H1 (cell line): ENCODE measurements at regions not wholly inside any gene's neighbourhood (a gene's known extent, or its start where the extent isn't known, plus 50 kb on each side); places are given as distances from the start of the nearest gene placed in this dataset.

Source experiments
- CREB1 ChIP-seq: IDR thresholded peaks from 2 replicates; pipeline ENCODE4 v1.6.1; 2012; ENCODE audit warnings: inconsistent platforms
- EP300 ChIP-seq, 2 experiments: IDR thresholded peaks; 1 replicate in 1 of 2; 2 replicates in 1 of 2; pipeline ENCODE4 v1.6.1; 2011 to 2012; ENCODE audit warnings: low read depth in 2 of 2, low read length in 2 of 2, mild to moderate bottlenecking in 2 of 2, borderline replicate concordance in 1 of 2, inconsistent platforms in 1 of 2, moderate library complexity in 1 of 2

DNA sequence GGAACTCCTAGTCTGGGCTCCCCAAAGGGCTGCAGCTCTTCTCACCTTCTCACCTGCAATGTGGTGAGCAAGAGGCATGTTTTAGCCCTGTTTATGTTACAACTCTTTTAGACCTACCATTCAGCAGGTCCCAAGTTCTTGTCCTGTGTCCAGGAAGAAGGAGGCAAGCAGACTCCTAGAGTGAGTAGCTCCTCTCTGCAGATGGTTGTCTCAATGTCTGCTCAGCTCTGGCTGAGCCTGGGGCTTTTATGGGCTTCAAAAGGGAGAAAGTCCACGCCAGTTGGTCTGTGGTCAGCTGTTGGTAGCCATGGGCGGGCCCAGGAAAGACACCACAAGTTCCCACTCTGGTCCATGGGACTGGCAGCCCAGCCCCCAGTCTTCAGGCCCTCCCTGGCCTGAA lies 148.1 kb upstream of the HS6ST1 start:
- TF ChIP-seq CREB1: no peak
- TF ChIP-seq EP300 (IDR thresholded peaks at IDR 0.05; ENCODE audit: borderline replicate concordance in 1 of 2, low read depth in 2 of 2, low read length in 2 of 2): no peak
